Thyroid gland (tissue), 4 donors: ENCODE measurements at regions not wholly inside any gene's neighbourhood (a gene's known extent, or its start where the extent isn't known, plus 50 kb on each side); places are given as distances from the start of the nearest gene placed in this dataset.

Experiments used
- POLR2A ChIP-seq, 2 donors: fragments of 450-650 bp; IDR thresholded peaks; one replicate each; pipeline ENCODE4 v1.6.1; 2017; ENCODE audit warnings: antibody characterized with exemption in 2 of 2, mild to moderate bottlenecking in 2 of 2, moderate library complexity in 1 of 2
- TF ChIP-seq, protein P1 (sequence below), 6 experiments: fragments of 200-600 bp in 3 of 6; fragments of 450-650 bp in 3 of 6; sonication (generic) in 3 of 6; IDR thresholded peaks; one replicate each; pipeline ENCODE4 v1.5.1; 2016 to 2019; ENCODE audit warnings: antibody characterized with exemption in 6 of 6, mild to moderate bottlenecking in 2 of 6, inconsistent platforms in 1 of 6, moderate library complexity in 1 of 6

GRCh38 chr18:68459968-68460367 is 254.9 kb downstream of the TMX3 start:
- no peak for TF ChIP-seq POLR2A (IDR thresholded peaks at IDR 0.05)
- TF ChIP-seq, protein P1, sequence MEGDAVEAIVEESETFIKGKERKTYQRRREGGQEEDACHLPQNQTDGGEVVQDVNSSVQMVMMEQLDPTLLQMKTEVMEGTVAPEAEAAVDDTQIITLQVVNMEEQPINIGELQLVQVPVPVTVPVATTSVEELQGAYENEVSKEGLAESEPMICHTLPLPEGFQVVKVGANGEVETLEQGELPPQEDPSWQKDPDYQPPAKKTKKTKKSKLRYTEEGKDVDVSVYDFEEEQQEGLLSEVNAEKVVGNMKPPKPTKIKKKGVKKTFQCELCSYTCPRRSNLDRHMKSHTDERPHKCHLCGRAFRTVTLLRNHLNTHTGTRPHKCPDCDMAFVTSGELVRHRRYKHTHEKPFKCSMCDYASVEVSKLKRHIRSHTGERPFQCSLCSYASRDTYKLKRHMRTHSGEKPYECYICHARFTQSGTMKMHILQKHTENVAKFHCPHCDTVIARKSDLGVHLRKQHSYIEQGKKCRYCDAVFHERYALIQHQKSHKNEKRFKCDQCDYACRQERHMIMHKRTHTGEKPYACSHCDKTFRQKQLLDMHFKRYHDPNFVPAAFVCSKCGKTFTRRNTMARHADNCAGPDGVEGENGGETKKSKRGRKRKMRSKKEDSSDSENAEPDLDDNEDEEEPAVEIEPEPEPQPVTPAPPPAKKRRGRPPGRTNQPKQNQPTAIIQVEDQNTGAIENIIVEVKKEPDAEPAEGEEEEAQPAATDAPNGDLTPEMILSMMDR (IDR thresholded peaks at IDR 0.05) = no peak
